HG03097 (cell line): ENCODE measurements at regions not wholly inside any gene's neighbourhood (a gene's known extent, or its start where the extent isn't known, plus 50 kb on each side); places are given as distances from the start of the nearest gene placed in this dataset.
"Not testable (repeated sequence)": the region's sequence is repeated elsewhere in the genome, so short reads cannot be mapped to it uniquely, and the experiment has no call there.

ENCODE experiments used
- ATAC-seq: cut with Tn5 transposase; IDR thresholded peaks from one replicate; pipeline ENCODE4 v1.9.1; 2021; ENCODE audit not compliant: unreplicated experiment, low FRiP score

DNA sequence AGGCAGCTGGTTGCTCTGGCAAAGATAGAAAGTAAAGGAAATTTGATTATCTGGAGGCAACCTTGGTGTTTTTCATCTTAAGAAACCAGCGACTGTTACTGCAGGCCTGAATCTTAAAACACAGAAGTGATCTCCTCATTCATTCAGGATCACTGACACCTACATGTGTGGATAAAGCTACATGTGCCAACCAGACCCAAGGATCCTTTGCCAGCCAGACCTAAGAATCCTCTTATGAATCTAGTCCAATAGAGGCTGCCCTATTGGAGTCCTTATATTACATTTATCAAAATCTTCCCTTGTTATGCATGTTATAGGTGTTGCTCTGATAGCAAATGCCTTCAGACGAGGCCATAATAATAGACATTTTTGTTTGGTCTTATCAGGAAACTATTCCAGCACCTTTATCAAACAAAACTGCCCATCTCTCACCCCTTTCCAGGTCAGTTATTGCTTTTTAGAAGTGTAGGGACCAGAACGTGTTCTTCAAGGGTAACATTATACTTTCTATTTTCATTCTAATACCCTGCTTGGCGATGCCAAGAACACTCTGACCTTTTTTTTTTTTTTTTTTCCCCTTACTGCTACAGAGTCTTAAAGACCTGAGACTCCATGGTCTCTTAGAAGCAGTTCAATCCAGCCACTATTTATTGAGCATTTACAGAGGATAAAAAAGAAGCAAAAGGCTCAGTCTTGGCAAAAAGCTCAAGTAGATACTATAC is 175.5 kb upstream of the PTBP2 start:
- ATAC-seq, result no peak

DNA sequence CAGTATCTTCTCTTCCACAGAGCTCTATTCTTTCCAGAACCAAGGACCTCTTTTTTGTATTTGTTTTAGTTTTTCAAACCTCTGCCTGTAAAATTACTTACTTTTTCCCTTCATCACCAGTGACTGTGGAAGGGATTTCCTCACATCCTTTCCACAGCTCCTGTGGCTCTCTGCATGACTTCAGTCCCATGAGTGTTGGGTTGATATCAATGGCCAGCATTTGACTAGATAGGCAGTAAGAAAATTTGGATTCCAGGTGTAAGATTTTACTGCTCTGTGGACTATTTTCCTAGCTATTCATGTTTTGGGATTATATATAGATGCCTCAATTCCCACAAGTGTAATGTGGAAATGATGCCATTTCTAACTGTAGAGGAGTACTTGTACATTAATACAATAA is 171.5 kb upstream of the PTBP2 start:
- no peak for ATAC-seq

DNA sequence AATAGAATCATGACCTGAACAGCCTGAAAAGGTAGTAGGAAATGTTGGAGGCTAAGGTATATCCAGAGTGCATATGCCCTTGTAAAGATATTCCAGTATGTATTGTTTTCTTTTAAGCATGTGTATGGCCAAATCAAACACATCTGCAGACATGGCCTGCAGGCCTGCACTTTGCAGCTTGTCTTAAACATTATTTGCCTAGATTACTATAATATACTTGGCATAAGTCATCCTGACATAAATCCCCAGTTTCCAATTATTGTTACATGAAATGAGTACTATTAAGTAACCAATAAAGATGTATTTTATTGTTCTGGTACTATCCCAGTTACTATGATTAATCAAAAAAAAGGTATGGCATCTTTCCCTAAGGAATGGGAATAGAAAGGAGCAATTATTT is 169.1 kb upstream of the PTBP2 start:
- ATAC-seq, result no peak

DNA sequence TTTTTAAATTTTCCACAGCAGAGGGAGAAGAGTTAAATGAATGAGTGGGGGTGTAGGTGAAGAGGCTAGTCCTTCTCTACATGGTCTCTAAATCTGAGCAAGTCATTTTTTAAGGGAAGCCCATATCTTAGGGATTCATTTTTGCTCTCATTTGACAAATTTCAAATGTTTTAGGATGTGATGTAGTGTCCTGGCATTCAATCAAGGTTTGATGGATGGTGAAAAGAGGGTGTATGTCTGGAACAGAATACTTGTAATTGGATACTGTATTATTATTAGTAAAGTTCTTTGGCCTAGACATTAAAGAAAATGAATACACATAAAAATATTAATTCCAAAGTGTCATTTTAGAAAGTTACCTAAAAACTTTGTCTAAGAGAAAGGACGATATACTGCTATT is 167.8 kb upstream of the PTBP2 start:
- no peak for ATAC-seq

DNA sequence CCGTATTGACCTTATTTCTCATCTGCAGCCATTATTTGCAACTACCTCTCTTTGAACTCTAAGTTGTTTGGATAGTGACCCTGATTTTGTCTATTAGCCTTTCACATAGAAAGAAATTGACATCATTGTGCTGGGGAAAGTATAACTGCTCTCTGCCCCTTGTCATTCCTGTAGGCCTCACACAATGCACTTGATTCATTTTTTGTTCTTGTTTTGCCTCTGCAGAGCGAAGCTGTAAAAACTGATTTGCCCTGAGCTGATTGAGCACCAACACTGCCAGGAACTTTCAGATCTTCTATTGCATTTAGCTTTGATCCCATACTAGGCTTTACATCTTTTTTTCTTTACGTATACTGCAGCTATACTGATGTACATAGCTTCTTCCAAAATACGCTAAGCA is 167.2 kb upstream of the PTBP2 start:
- no peak for ATAC-seq

DNA sequence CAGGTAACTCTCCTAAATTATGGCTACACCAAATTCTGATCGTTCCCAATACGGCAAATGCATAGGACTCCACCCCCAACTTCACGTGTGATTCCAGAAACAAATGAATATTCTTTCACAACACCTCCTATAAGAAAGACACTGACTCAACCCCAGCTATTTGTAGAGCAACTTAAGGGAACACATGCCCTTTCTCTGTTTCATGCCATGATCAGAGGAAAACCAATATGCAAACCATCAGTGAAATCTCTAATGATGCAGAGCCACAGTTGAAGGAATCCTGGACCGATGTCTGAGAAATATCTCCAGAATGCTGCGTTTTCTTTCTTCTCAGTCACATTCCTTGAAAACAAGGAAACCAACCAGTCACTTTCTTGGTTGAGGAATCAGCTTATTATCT is 164.2 kb upstream of the PTBP2 start:
- ATAC-seq, result no peak

DNA sequence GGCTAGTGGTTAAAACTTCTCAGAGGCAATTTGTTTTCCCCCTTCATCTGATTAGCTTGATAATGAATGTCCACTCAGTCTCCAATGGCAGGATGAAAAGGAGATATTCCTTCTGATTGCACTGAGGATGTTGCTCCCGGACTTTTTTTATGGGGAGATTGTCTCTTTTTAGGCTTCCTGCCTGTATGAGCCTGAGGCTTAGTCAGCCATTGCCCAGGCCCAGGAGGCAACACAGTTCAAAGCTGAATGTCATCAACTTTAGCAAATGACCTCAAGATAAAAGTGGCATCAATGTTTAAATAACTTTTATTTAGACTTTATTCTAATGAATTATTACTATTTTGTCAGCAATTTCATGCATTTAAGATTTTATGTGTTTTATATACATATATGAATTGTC is 162.9 kb upstream of the PTBP2 start:
- ATAC-seq, result no peak

DNA sequence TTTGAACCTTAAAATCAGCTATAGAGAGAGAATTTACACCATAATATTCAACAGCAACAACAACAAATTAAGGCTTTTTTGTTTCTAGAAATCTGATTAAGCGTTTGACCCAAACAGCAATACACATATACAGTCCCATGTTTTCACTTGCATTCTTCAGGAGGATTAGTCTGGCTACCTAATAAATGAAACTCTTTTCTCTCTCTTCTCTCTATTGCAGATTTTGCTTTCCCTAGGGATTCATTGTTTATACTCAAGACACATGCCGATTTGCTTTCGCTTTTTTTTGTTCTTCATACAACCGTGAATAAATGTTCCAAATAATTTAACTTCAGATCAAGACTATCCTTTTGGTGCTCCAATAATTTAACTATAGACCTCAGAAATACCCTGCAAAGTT is 162.4 kb upstream of the PTBP2 start:
- no peak for ATAC-seq

DNA sequence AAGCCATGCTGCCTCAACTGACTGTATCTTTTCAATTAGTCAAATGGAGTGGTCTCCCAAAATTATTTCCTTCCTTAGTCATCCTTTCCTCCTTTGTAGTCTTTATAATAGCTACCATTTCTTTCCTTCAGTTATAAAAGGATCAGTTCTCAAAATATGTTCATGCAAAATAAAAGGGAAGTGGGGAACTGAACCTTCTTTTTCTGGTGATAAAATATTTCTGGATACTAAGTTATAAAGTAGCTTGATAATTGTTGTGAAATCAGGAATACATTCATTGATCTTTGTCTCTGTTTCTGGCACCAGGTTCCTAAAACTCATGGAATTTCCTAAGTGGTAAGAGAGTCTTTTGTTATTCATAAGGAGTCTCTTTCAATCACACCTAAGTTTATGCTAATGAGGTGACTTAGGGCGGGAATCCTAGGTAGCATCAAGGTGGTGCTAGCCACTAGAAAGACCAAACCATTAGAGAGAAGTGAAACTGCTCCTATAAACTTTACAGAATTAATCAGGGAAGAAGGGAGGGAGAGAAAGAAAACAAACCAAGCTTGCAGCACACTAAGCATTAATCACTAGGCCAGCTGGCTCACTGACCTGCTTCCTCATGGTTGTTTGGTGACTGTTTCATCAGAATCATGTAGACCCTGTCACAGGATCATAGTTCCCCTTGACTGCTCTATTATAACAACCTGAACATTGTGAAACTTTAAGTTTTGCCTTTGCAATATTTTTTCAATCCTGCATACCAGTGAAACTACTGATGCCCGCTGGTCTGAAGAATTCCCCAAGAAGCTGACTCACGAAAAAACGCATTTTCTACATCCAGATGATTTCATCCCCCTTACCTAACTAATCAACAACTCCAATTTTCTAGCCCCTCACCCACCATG is 161.6 kb upstream of the PTBP2 start:
- ATAC-seq, result no peak

DNA sequence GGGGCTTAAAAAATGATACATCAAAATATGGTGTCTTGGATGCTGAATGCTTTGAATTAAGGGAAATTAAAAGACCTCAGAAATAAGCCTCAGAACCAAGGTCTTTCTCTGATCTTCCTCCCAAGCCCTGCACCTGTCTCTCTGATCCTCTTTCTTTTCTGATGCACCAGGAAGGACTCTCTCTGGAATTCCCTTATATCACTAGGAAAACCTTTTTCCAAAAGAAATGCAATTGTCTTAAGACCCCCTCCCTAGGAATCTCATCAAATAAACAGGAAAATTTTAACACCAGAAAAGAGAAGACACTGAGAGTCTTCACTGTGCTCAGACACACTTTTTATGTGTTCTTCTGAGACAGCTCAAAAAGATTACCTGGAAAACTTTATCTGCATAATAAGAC is 159.5 kb upstream of the PTBP2 start:
- ATAC-seq, result no peak

DNA sequence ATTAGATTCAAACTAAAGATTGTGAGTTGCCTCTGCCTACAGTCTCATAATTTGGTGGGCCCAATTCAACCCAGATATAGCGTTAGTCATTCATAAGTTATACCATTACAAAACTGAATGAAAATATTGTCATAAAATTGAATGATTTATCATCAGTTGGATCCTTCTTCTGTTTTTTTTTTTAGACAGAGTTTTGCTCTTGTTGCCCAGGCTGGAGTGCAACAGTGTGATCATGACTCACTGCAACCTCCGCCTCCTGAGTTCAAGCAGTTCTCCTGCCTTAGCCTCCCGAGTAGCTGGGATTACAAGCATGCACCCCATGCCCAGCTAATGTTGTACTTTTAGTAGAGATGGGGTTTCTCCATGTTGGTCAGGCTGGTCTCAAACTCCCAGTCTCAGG is 157.2 kb upstream of the PTBP2 start:
- not testable (repeated sequence) for ATAC-seq

DNA sequence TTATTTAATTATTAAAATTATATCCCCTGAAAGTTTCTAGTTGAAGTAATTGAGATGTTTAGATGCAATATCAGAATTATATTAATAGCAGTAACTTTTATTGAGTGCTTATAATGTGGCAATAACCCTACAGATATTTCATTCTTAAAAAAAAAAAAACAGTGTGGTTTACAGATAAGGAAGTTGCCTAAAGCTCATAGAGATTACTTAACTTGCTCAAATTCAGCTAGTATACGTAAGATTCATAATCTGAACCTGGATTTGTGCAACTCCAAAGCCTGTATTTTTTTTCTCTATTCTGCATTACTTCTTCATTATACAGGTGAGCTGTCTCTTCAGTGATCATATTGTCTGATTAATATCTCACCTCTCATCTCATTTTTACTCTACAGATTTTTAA is 156.0 kb upstream of the PTBP2 start:
- ATAC-seq, result no peak

DNA sequence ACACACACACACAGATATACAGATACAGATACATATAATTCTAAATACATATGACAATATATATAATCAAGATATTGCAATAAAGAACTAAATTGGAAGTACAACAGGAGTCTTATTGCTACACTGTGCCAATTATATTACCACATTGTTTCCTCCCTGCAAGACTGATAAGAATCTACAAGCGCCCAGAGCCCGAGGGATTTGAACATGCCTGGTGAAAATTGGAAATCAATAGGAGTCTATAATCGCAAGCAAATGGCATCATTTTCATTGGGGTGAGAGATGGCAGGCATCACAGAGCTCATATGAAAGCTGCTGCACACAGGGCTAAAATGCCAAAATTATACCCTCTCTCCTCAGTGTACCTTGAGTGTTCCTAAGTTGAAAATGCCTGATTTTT is 152.9 kb upstream of the PTBP2 start:
- ATAC-seq, result no peak

DNA sequence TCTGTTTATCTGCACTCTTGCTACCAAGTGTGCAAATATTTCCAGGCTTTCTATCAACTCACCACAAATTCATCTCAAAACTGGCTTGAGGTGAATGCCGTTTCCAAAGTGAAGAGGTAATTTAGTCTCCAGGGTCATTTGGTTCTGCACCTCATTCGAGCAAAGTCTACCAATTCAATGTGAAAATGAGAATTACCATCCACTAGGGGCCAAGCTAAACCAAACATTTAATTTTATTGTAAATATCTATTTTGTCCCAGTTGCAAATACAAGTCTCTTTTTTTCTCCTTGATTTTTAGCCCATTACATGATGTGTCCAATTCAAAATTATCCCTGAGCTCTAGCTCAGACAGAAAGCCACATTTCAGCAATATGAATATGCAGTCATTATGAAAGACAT is 152.3 kb upstream of the PTBP2 start:
- ATAC-seq, result no peak

DNA sequence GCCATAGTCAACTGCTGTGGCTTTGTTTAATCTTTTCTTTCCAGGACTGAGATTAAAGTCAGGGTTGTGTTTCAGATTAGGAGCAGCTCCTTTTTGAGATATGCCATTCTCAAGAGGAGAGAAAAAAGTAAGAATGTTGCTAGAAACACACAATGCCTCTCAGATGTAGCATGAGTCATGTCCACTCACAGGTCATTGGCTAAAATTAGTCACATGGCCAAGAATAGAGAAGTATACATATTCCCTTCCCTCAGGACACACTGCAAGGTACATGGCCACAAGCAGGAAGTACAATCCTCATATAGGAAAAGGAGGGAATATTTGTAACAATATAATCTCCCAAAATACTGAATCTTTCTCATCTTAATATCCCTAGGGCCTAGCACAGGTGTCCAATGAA is 141.9 kb upstream of the PTBP2 start:
- no peak for ATAC-seq

DNA sequence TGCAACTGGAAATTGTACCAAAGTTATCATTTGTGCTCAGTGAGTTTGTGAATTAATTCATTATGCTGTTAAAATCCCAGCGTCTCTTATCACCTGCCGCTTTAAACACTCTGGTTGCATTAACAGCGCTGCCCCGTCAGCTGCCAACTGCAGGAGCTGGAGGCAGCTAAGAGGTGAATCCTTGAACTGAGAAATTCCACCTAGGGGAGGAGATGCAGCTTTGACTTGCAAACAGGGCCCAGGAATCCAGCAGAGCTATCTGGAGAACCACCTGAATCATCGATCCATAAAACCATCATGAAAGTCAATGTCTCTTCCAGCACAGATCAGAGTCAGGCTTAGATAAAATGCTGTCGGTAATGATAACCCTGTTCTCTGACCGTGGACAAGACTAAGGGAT is 140.7 kb upstream of the PTBP2 start:
- ATAC-seq, result no peak

DNA sequence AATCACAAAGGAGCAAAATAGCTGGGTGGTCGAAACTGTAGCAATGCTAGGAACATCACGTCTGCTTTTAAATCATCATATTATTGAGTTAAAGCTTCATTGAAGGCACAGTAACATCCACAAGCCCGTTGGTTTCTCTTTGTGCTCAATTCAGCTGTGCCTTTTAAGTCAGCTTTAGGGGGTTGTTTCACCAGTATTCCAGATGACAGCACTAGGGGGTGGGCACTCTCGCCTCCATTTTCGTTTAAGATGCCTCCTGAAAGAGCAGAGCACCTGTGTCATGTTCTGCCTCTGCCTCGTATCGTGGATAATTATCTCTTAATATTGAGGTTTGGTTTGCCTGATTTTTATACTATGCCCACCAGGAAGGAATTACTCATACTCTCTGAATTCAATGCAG is 139.8 kb upstream of the PTBP2 start:
- ATAC-seq, result no peak

DNA sequence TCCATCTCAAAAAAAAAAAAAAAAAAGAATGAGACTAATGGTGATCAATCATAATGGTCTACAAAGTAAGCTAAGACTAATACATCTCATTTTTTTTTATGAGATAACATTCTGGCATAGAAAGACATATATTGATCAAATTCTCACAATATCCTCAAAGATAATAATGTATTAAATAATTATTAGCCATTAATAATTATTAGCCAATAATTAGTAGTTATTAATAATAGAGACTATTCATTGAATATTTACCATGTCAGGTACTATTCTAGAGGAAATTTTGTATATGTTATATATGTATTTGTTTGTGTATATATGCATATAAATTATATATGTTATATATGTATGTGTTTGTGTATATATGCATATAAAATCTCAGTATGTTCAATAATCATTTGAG is 137.7 kb upstream of the PTBP2 start:
- ATAC-seq, result no peak

DNA sequence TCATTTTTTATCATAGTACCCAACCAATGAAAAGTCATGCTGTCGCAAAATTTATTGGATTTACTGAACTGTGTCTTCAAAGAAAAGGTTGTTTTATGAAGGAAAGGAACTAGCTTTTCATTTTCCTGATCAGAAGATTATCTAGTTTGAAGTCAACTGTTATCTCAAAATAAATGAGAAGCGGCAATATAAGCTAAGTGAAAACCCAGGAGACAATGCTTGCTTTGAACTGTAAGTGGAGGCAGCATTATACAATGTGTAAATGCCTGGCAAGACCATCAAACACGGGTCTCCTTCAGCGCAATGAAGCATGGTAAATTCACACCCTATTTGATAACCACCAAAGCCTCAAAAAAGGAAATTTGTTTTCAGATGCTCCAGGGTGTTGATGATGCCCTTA is 134.4 kb upstream of the PTBP2 start:
- ATAC-seq, result no peak

DNA sequence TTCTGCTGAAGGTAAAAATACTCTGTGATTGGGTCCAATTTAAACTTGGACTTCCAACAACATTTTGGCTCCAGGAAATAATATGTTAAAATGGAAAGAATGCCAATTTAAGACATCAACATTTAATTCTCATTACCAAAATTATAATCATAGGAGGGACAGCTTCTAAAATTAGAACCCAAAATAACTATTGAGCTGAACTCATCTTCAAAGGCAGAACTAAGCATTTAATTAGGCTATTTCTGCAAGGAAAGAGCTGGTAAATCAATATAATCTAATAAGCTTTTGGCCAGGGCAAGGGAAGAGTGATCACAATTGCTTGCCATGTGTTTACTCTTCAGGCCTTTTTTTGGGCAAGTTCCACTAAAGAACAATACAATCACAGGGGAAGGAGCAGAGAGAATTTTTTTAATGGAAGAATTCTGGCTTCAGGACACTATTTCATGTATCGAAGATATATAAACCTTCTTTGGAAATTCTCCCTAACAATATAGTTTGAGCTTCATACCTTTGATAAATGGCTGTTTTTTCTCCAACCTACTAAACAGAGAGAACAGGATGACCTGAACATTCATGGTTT is 133.1 kb upstream of the PTBP2 start:
- ATAC-seq, result no peak

DNA sequence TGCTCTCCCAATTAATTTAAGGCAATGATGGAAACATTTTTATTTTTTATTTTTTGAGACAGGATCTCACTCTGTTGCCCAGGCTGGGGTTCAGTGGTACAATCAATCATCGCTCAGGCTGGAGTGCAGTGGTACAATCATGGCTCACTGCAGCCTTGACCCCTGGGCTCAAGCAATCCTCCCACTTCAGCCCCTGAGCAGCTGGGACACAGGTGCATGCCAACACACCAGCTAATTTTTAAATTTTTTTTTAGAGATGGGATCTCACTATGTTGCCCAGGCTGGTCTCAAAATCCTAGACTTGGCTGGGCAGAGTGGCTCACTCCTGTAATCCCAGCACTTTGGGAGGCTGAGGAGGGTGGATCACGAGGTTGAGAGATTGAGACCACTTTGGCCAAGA is 126.1 kb upstream of the PTBP2 start:
- not testable (repeated sequence) for ATAC-seq
